AG04450 (cell line): ENCODE measurements at regions not wholly inside any gene's neighbourhood (a gene's known extent, or its start where the extent isn't known, plus 50 kb on each side); places are given as distances from the start of the nearest gene placed in this dataset.

ENCODE experiments used
- CTCF ChIA-PET: fragments of 300-600, 350-600 bp; formaldehyde crosslinking; extraction: SDS; loops from one replicate; lab custom pipeline; 2022; ENCODE audit warnings: antibody characterized with exemption, inconsistent platforms; lab: Charles Lee
- POLR2A ChIA-PET: fragments of 350-600 bp; formaldehyde crosslinking; extraction: SDS; loops from one replicate; lab custom pipeline; 2021; ENCODE audit warnings: antibody characterized with exemption, inconsistent platforms; lab: Yijun Ruan, JAX
- DNase-seq: peaks from one replicate; pipeline ENCODE4 v3.0.0-alpha.2; 2011; ENCODE audit warnings: low read depth, low spot score
- H3K27ac ChIP-seq: one replicate; pipeline ENCODE4 v1.5.1; 2012; ENCODE audit warnings: low read depth, low read length, control low read depth
- H3K27me3 ChIP-seq: one replicate; pipeline ENCODE4 v1.6.0; 2012; ENCODE audit warnings: low read length; ENCODE audit not compliant: control insufficient read depth, insufficient read depth
- H3K4me3 ChIP-seq: 2 replicates; pipeline ENCODE4 v1.5.1; 2011; ENCODE audit warnings: mild to moderate bottlenecking, low read depth, low read length, control low read depth
- H3K9me3 ChIP-seq: 2 replicates; pipeline ENCODE4 v1.5.1; 2012; ENCODE audit warnings: low read length; ENCODE audit not compliant: control insufficient read depth, insufficient read depth
- CTCF ChIP-seq: IDR thresholded peaks from 2 replicates; pipeline ENCODE4 v1.5.1; 2011; ENCODE audit warnings: low read depth, low read length, control low read depth, inconsistent platforms

GRCh38 chr7:94303118-94303517 is 91.6 kb upstream of the COL1A2 start:
- Histone ChIP-seq H3K9me3 (no peaks in the 10 kb centered on the region), H3K27me3 (no peaks in the 10 kb centered on the region), H3K27ac (peak overlapping the region; percentile 63), H3K4me3 (no peak overlapping the region; the same call in 1 of the 2 replicates)
- ChIA-PET POLR2A (interaction anchor here (0.7 to 1.7 kb wide), 3 partner anchors 71 to 92 kb away, joined by 3 to 17 read pairs (median 4); partner anchors contain the start of gene COL1A2), CTCF (interaction anchor here (0.5 kb wide), 1 partner anchor 134 kb away, joined by 3 read pairs; no protein-coding TSS in a partner anchor)
- no peak for TF ChIP-seq CTCF
- no peak for DNase-seq

GRCh38 chr7:94303695-94304094 is 91.0 kb upstream of the COL1A2 start:
- Histone ChIP-seq H3K27me3 (no peaks in the 10 kb centered on the region), H3K4me3 (peak overlapping the region; percentile 14; the same call in 1 of the 2 replicates), H3K27ac (peak overlapping the region; percentile 63), H3K9me3 (no peaks in the 10 kb centered on the region)
- POLR2A ChIA-PET: interaction anchor here (0.7 to 1.7 kb wide), 4 partner anchors 70 to 91 kb away, joined by 3 to 17 read pairs (median 4); partner anchors contain the start of gene COL1A2
- TF ChIP-seq CTCF: no peak
- CTCF ChIA-PET: no interaction called here
- DNase-seq: peak; percentile 62

GRCh38 chr7:94304878-94305277 is 89.8 kb upstream of the COL1A2 start:
- CTCF ChIA-PET: interaction anchor here (2.3 kb wide), 1 partner anchor 9 kb away, joined by 6 read pairs; no protein-coding TSS in a partner anchor
- no peaks in the 10 kb centered on the region for H3K9me3 ChIP-seq
- no peak overlapping the region for H3K27ac ChIP-seq
- TF ChIP-seq CTCF: no peak
- DNase-seq: no peak
- H3K4me3 ChIP-seq: no peak overlapping the region
- POLR2A ChIA-PET: interaction anchor here (0.6 kb wide), 1 partner anchor 107 kb away, joined by 3 read pairs; no protein-coding TSS in a partner anchor
- H3K27me3 ChIP-seq: no peaks in the 10 kb centered on the region

GRCh38 chr7:94305836-94306235 is 88.9 kb upstream of the COL1A2 start:
- H3K4me3 ChIP-seq: no peak overlapping the region
- H3K27ac ChIP-seq: no peak overlapping the region
- POLR2A ChIA-PET: no interaction called here
- no peaks in the 10 kb centered on the region for H3K9me3 ChIP-seq
- CTCF ChIA-PET: interaction anchor here (0.7 to 2.3 kb wide), 2 partner anchors 10 to 131 kb away, joined by 3 to 6 read pairs; no protein-coding TSS in a partner anchor
- DNase-seq: no peak
- TF ChIP-seq CTCF: no peak
- H3K27me3 ChIP-seq: no peaks in the 10 kb centered on the region

GRCh38 chr7:94307399-94308048 is 87.2 kb upstream of the COL1A2 start:
- H3K9me3 ChIP-seq: no peaks in the 10 kb centered on the region
- H3K27me3 ChIP-seq: no peaks in the 10 kb centered on the region
- H3K4me3 ChIP-seq: no peak overlapping the region
- ChIA-PET CTCF (interaction anchor here (1.6 kb wide), 1 partner anchor 18 kb away, joined by 4 read pairs; no protein-coding TSS in a partner anchor), POLR2A (interaction anchor here (0.6 to 0.7 kb wide), 2 partner anchors 65 to 121 kb away, joined by 3 read pairs; no protein-coding TSS in a partner anchor)
- no peak for TF ChIP-seq CTCF
- no peak for DNase-seq
- no peak overlapping the region for H3K27ac ChIP-seq
